ENCODE measurements at regions not wholly inside any gene's neighbourhood (a gene's known extent, or its start where the extent isn't known, plus 50 kb on each side); places are given as distances from the start of the nearest gene placed in this dataset.

GRCh38 chr16:73234496-73234895, 186.6 kb upstream of the ZFHX3 start:
- no peak for TF ChIP-seq POLR2A (IDR thresholded peaks at IDR 0.05)
- TF ChIP-seq CTCF (IDR thresholded peaks at IDR 0.05) = no peak
